ENCODE measurements at regions not wholly inside any gene's neighbourhood (a gene's known extent, or its start where the extent isn't known, plus 50 kb on each side); places are given as distances from the start of the nearest gene placed in this dataset.
A peak's percentile ranks its signal among the peaks of the same experiment; 100 is the strongest.

GRCh38 chr5:116650964-116651363 is 76.3 kb upstream of the SEMA6A start:
- ChIA-PET POLR2A (no interaction called here), CTCF (no interaction called here)
- Mint-ChIP-seq H3K9me3 (no peaks in the 10 kb centered on the region), H3K27ac (peak overlapping the region; percentile 88; the same call in 1 of the 2 replicates), H3K4me3 (no peak overlapping the region), H3K36me3 (no peaks in the 10 kb centered on the region), H3K27me3 (ENCODE audit: low read depth) (no peaks in the 10 kb centered on the region), H3K4me1 (peaks cover 63% of the 10 kb centered on the region)
- DNase-seq (ENCODE audit: low spot score) (no peak), ATAC-seq (no peak)
- TF ChIP-seq TCF7 (CRISPR knock-in tag; IDR thresholded peaks at IDR 0.05; ENCODE audit: low read depth) (no peak), NFE2L1 (CRISPR knock-in tag; IDR thresholded peaks at IDR 0.05) (no peak), AR (CRISPR knock-in tag; IDR thresholded peaks at IDR 0.05) (no peak), TEAD4 (CRISPR knock-in tag; IDR thresholded peaks at IDR 0.05) (no peak), PRRX2 (CRISPR knock-in tag; IDR thresholded peaks at IDR 0.05) (no peak), FOXP1 (CRISPR knock-in tag; IDR thresholded peaks at IDR 0.05; ENCODE audit: borderline replicate concordance) (no peak), FOXJ3 (CRISPR knock-in tag; IDR thresholded peaks at IDR 0.05; ENCODE audit: borderline replicate concordance) (no peak)
- TF ChIP-seq, protein P1, sequence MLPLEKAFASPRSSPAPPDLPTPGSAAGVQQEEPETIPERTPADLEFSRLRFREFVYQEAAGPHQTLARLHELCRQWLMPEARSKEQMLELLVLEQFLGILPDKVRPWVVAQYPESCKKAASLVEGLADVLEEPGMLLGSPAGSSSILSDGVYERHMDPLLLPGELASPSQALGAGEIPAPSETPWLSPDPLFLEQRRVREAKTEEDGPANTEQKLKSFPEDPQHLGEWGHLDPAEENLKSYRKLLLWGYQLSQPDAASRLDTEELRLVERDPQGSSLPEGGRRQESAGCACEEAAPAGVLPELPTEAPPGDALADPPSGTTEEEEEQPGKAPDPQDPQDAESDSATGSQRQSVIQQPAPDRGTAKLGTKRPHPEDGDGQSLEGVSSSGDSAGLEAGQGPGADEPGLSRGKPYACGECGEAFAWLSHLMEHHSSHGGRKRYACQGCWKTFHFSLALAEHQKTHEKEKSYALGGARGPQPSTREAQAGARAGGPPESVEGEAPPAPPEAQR (CRISPR knock-in tag; IDR thresholded peaks at IDR 0.05): no peak

DNA sequence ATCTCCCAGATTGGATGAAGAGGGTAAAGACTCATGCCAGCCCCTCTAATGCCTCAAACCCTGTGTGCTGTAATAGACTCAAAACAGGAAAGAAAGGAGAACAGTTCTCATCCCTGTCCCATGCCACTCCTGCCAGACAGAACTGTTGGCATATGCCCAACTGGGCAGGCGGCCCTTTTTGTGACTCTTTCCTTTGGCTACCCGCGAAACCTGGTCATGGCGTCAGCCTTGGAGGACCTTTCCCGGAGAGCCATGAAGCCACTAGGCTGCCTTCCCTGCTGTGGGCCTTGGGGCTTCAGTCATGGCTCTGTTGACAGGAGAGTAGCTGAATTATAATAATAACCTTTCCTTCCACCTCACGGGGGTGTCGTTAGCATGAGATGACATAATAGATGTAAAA is 75.9 kb upstream of the SEMA6A start:
- Mint-ChIP-seq H3K27me3 (ENCODE audit: low read depth) (no peaks in the 10 kb centered on the region), H3K36me3 (no peaks in the 10 kb centered on the region), H3K9me3 (no peaks in the 10 kb centered on the region), H3K27ac (no peak overlapping the region), H3K4me1 (peaks cover 59% of the 10 kb centered on the region), H3K4me3 (no peak overlapping the region)
- no peak for TF ChIP-seq E2F1 (CRISPR knock-in tag; IDR thresholded peaks at IDR 0.05)
- ATAC-seq: no peak
- POLR2A ChIA-PET: no interaction called here
- CTCF ChIA-PET: no interaction called here
- DNase-seq (ENCODE audit: low spot score): no peak

GRCh38 chr5:116646611-116647289 is 72.1 kb upstream of the SEMA6A start:
- TF ChIP-seq NR1H2 (CRISPR knock-in tag; IDR thresholded peaks at IDR 0.05) (no peak), GABPB1 (CRISPR knock-in tag; IDR thresholded peaks at IDR 0.05) (peak; percentile 55; the same call in 1 of the 2 replicates)
- H3K27me3 Mint-ChIP-seq (ENCODE audit: low read depth): no peaks in the 10 kb centered on the region
- ATAC-seq (no peak), DNase-seq (ENCODE audit: low spot score) (no peak)
- H3K4me3 Mint-ChIP-seq: no peak overlapping the region
- ChIA-PET CTCF (interaction anchor here (1.1 kb wide), 1 partner anchor 9 kb away, joined by 4 read pairs; no protein-coding TSS in a partner anchor), POLR2A (no interaction called here)
- no peak overlapping the region for H3K27ac Mint-ChIP-seq
- peaks cover 4% of the 10 kb centered on the region; the same call in 1 of the 2 replicates for H3K9me3 Mint-ChIP-seq
- H3K4me1 Mint-ChIP-seq: peaks cover 21% of the 10 kb centered on the region
- H3K36me3 Mint-ChIP-seq: no peaks in the 10 kb centered on the region

GRCh38 chr5:116645627-116646026 is 71.0 kb upstream of the SEMA6A start:
- H3K27ac Mint-ChIP-seq: no peak overlapping the region
- peaks cover 4% of the 10 kb centered on the region; the same call in 1 of the 2 replicates for H3K9me3 Mint-ChIP-seq
- ATAC-seq (no peak), DNase-seq (ENCODE audit: low spot score) (no peak)
- H3K4me1 Mint-ChIP-seq: peaks cover 10% of the 10 kb centered on the region
- CTCF ChIA-PET: no interaction called here
- no peak overlapping the region for H3K4me3 Mint-ChIP-seq
- no peaks in the 10 kb centered on the region for H3K27me3 Mint-ChIP-seq (ENCODE audit: low read depth)
- TF ChIP-seq MAX (CRISPR knock-in tag; IDR thresholded peaks at IDR 0.05) (no peak), GABPB1 (CRISPR knock-in tag; IDR thresholded peaks at IDR 0.05) (no peak), FOXP1 (CRISPR knock-in tag; IDR thresholded peaks at IDR 0.05; ENCODE audit: borderline replicate concordance) (no peak), EMX1 (CRISPR knock-in tag; IDR thresholded peaks at IDR 0.05) (no peak), ZBTB43 (CRISPR knock-in tag; IDR thresholded peaks at IDR 0.05) (no peak), NR2C2 (CRISPR knock-in tag; IDR thresholded peaks at IDR 0.05) (no peak)
- TF ChIP-seq, protein P2, sequence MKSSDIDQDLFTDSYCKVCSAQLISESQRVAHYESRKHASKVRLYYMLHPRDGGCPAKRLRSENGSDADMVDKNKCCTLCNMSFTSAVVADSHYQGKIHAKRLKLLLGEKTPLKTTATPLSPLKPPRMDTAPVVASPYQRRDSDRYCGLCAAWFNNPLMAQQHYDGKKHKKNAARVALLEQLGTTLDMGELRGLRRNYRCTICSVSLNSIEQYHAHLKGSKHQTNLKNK (CRISPR knock-in tag; IDR thresholded peaks at IDR 0.05): no peak
- TF ChIP-seq, protein P1 (CRISPR knock-in tag; IDR thresholded peaks at IDR 0.05): no peak
- TF ChIP-seq, protein P3, sequence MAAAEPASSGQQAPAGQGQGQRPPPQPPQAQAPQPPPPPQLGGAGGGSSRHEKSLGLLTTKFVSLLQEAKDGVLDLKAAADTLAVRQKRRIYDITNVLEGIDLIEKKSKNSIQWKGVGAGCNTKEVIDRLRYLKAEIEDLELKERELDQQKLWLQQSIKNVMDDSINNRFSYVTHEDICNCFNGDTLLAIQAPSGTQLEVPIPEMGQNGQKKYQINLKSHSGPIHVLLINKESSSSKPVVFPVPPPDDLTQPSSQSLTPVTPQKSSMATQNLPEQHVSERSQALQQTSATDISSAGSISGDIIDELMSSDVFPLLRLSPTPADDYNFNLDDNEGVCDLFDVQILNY (CRISPR knock-in tag; IDR thresholded peaks at IDR 0.05): no peak
- H3K36me3 Mint-ChIP-seq: no peaks in the 10 kb centered on the region
- POLR2A ChIA-PET: no interaction called here
